HepG2 (cell line): ENCODE measurements at regions not wholly inside any gene's neighbourhood (a gene's known extent, or its start where the extent isn't known, plus 50 kb on each side); places are given as distances from the start of the nearest gene placed in this dataset.

ENCODE experiments used
- ATAC-seq: fragments of 200-7000 bp; cut with Tn5 transposase; 3 replicates; pipeline ENCODE4 v1.9.1; 2020; ENCODE audit warnings: mild to moderate bottlenecking, moderate library complexity
- BruUV-seq: library from RNA; stranded (reverse); fragments of 400-500 nt; replicated peaks from 2 replicates; lab custom pipeline; 2021; lab: Mats Ljungman, UMichigan
- CTCF ChIA-PET: fragments of 300-600 bp; formaldehyde crosslinking; extraction: SDS; loops from one replicate; lab custom pipeline; 2021; ENCODE audit warnings: low total read pairs, inconsistent platforms, low intra/inter-chr PET ratio; lab: Yijun Ruan, JAX
- POLR2A ChIA-PET: fragments of 350-600 bp; sonication (Branson Sonifier 250); formaldehyde crosslinking; loops from one replicate; lab custom pipeline; 2020; ENCODE audit warnings: antibody characterized with exemption, inconsistent platforms; lab: Yijun Ruan, JAX
- DNase-seq: peaks from one replicate; pipeline ENCODE4 v3.0.0-alpha.2; 2015; ENCODE audit warnings: low spot score
- FAIRE-seq: peaks from 3 replicates; lab custom pipeline; 2011; peaks lifted over from hg19 to GRCh38; lab: Jason Lieb, UNC
- H2AFZ ChIP-seq: one replicate; pipeline ENCODE4 v1.6.1; 2011; ENCODE audit warnings: low read length, inconsistent platforms
- H3K27ac ChIP-seq: fragments of 300-600 bp; 3 replicates; pipeline ENCODE4 v1.8.0; 2011; ENCODE audit warnings: mixed run types, mild to moderate bottlenecking, mixed read lengths, low read length, inconsistent platforms; ENCODE audit not compliant: insufficient read depth; ENCODE audit errors: extremely low read length
- H3K27me3 ChIP-seq, 2 experiments: fragments of 200-600 bp in 1 of 2; 2 replicates in 1 of 2; 3 replicates in 1 of 2; pipeline versions ENCODE4 v1.6.0 to v1.8.0; 2011; ENCODE audit warnings: low read length in 2 of 2, mild to moderate bottlenecking in 2 of 2, moderate library complexity in 2 of 2, inconsistent platforms in 1 of 2; ENCODE audit not compliant: insufficient read depth in 2 of 2, control insufficient read depth in 1 of 2
- H3K36me3 ChIP-seq, 2 experiments: fragments of 200-600 bp in 1 of 2; replicated peaks in 1 of 2; 2 replicates in 1 of 2; 3 replicates in 1 of 2; pipeline versions ENCODE4 v1.5.1 to v1.8.0; 2011; ENCODE audit warnings: low read length in 2 of 2, inconsistent platforms in 1 of 2; ENCODE audit not compliant: insufficient read depth in 2 of 2, control insufficient read depth in 1 of 2
- H3K4me1 ChIP-seq: 2 replicates; pipeline ENCODE4 v1.5.1; 2012; ENCODE audit warnings: low read length, inconsistent platforms; ENCODE audit not compliant: insufficient read depth
- H3K4me2 ChIP-seq: 2 replicates; pipeline ENCODE4 v1.6.0; 2011; ENCODE audit warnings: low read depth, low read length, inconsistent platforms
- H3K4me3 ChIP-seq, 3 experiments: fragments of 200-600 bp in 1 of 3; sonication (generic), shearing (Covaris generic) in 1 of 3; replicated peaks in 1 of 3; 2 replicates each; pipeline ENCODE4 v1.5.1; 2011 to 2016; ENCODE audit warnings: low read length in 3 of 3, inconsistent platforms in 2 of 3, low read depth in 2 of 3, mild to moderate bottlenecking in 2 of 3, control low read depth in 1 of 3, mixed read lengths in 1 of 3; ENCODE audit not compliant: insufficient read depth in 1 of 3
- H3K79me2 ChIP-seq: one replicate; pipeline ENCODE4 v1.6.1; 2011; ENCODE audit warnings: low read length, inconsistent platforms; ENCODE audit not compliant: insufficient read depth
- H3K9ac ChIP-seq: 2 replicates; pipeline ENCODE4 v1.6.0; 2011; ENCODE audit warnings: mild to moderate bottlenecking, low read depth, low read length, inconsistent platforms; ENCODE audit not compliant: insufficient read depth
- H3K9me3 ChIP-seq: 2 replicates; pipeline ENCODE4 v1.5.1; 2012; ENCODE audit warnings: mild to moderate bottlenecking, low read length
- H4K20me1 ChIP-seq: 2 replicates; pipeline ENCODE4 v1.6.0; 2011; ENCODE audit warnings: inconsistent platforms, mild to moderate bottlenecking, low read length, moderate library complexity; ENCODE audit not compliant: insufficient read depth
- ARNT ChIP-seq: fragments of 450-650 bp; IDR thresholded peaks from 2 replicates; pipeline ENCODE4 v1.6.1; 2017
- CCDC6 ChIP-seq: sonication (generic); formaldehyde crosslinking; IDR thresholded peaks from 2 replicates; pipeline ENCODE4 v1.8.1; 2022; ENCODE audit warnings: mild to moderate bottlenecking, missing genetic modification reagents, moderate library complexity
- CTCF ChIP-seq: sonication (generic); formaldehyde crosslinking; IDR thresholded peaks from 2 replicates; pipeline ENCODE4 v1.5.0; 2020; ENCODE audit warnings: mild to moderate bottlenecking, missing genetic modification reagents, moderate library complexity
- ETS1 ChIP-seq: sonication (generic); formaldehyde crosslinking; IDR thresholded peaks from 2 replicates; pipeline ENCODE4 v1.4.0; 2020; ENCODE audit warnings: missing genetic modification reagents
- HDAC1 ChIP-seq: sonication (generic); formaldehyde crosslinking; IDR thresholded peaks from 2 replicates; pipeline ENCODE4 v1.5.1; 2020; ENCODE audit warnings: mild to moderate bottlenecking, missing genetic modification reagents
- MLX ChIP-seq: IDR thresholded peaks from 2 replicates; pipeline ENCODE4 v1.6.1; 2016
- NR1H2 ChIP-seq: sonication (generic); formaldehyde crosslinking; IDR thresholded peaks from 2 replicates; pipeline ENCODE4 v1.8.1; 2022; ENCODE audit warnings: low read depth, missing genetic modification reagents, borderline replicate concordance
- ZNF280B ChIP-seq: sonication (generic); formaldehyde crosslinking; IDR thresholded peaks from 2 replicates; pipeline ENCODE4 v1.5.0; 2020; ENCODE audit warnings: missing genetic modification reagents, mild to moderate bottlenecking, borderline replicate concordance
- ZNF562 ChIP-seq: sonication (generic); formaldehyde crosslinking; IDR thresholded peaks from 2 replicates; pipeline ENCODE4 v1.8.0; 2022; ENCODE audit warnings: missing genetic modification reagents, borderline replicate concordance
- ZNF781 ChIP-seq: sonication (generic); formaldehyde crosslinking; IDR thresholded peaks from 2 replicates; pipeline ENCODE4 v1.5.1; 2020; ENCODE audit warnings: borderline replicate concordance, mild to moderate bottlenecking, missing genetic modification reagents; ENCODE audit errors: not compliant biosample characterization
- WGBS: methylation state at CpG from one replicate; pipeline ENCODE4 v1.1.6; 2017; ENCODE audit warnings: low lambda C conversion rate; 5-methylcytosine and 5-hydroxymethylcytosine counted together
- in situ Hi-C: cut with HindIII; loops from 2 replicates; pipeline ENCODE4 v1.10.0; 2017; ENCODE audit warnings: low pct_unique_long_range_greater_than_20kb; ENCODE audit not compliant: extremely low pct_ligation_motif_present
- intact Hi-C: fragments of 100-400 bp; cut with micrococcal nuclease; formaldehyde crosslinking; loops from one replicate; pipeline ENCODE4 v1.10.0; 2022; ENCODE audit not compliant: unreplicated experiment
- TF ChIP-seq, protein P1 (sequence below): sonication (generic); formaldehyde crosslinking; IDR thresholded peaks from 2 replicates; pipeline ENCODE4 v1.5.0; 2020; ENCODE audit warnings: mild to moderate bottlenecking, missing genetic modification reagents, borderline replicate concordance

DNA sequence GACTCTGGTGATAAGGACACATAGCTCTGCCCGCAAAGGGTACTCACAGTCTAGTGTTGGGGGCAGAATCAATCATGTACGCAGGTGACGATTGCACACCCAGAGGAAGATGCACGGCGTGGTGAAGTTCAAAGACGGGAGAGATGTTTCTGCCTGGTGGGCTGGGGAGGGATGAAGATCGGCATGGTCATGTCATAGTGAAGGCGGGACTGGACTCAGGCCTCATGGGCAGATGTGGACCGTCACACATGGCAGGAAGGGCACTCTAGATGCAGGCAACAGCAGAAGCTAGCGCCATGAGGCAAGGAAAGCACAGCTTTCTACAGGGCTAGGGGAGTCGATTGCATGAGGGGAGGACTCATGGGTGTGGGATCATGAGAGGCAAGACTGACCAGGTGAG lies 240.6 kb downstream of the OPA1 start:
- peaks cover 0 to 2% of the 10 kb centered on the region in 2 experiments; a peak in 1 of 5 replicates for H3K27me3 ChIP-seq
- 68% methylated on average over 11 of the region's 11 CpGs for WGBS
- H3K9me3 ChIP-seq: no peaks in the 10 kb centered on the region
- H4K20me1 ChIP-seq: no peaks in the 10 kb centered on the region
- no peaks in the 10 kb centered on the region for H3K79me2 ChIP-seq
- no TSS peak for BruUV-seq
- ChIA-PET POLR2A (no interaction called here), CTCF (no interaction called here)
- no peak for FAIRE-seq
- H3K4me2 ChIP-seq: no peak overlapping the region
- no peak overlapping the region for H2AFZ ChIP-seq
- TF ChIP-seq ZNF280B (CRISPR knock-in tag): no peak
- TF ChIP-seq HDAC1 (CRISPR knock-in tag): no peak
- no peak for TF ChIP-seq ZNF562 (CRISPR knock-in tag)
- TF ChIP-seq ETS1 (CRISPR knock-in tag): no peak
- TF ChIP-seq CTCF (CRISPR knock-in tag): no peak
- TF ChIP-seq, protein P1, sequence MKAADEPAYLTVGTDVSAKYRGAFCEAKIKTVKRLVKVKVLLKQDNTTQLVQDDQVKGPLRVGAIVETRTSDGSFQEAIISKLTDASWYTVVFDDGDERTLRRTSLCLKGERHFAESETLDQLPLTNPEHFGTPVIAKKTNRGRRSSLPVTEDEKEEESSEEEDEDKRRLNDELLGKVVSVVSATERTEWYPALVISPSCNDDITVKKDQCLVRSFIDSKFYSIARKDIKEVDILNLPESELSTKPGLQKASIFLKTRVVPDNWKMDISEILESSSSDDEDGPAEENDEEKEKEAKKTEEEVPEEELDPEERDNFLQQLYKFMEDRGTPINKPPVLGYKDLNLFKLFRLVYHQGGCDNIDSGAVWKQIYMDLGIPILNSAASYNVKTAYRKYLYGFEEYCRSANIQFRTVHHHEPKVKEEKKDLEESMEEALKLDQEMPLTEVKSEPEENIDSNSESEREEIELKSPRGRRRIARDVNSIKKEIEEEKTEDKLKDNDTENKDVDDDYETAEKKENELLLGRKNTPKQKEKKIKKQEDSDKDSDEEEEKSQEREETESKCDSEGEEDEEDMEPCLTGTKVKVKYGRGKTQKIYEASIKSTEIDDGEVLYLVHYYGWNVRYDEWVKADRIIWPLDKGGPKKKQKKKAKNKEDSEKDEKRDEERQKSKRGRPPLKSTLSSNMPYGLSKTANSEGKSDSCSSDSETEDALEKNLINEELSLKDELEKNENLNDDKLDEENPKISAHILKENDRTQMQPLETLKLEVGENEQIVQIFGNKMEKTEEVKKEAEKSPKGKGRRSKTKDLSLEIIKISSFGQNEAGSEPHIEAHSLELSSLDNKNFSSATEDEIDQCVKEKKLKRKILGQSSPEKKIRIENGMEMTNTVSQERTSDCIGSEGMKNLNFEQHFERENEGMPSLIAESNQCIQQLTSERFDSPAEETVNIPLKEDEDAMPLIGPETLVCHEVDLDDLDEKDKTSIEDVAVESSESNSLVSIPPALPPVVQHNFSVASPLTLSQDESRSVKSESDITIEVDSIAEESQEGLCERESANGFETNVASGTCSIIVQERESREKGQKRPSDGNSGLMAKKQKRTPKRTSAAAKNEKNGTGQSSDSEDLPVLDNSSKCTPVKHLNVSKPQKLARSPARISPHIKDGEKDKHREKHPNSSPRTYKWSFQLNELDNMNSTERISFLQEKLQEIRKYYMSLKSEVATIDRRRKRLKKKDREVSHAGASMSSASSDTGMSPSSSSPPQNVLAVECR (CRISPR knock-in tag): no peak
- TF ChIP-seq NR1H2 (CRISPR knock-in tag): no peak
- TF ChIP-seq ARNT: no peak
- TF ChIP-seq ZNF781 (CRISPR knock-in tag): no peak
- no peak for TF ChIP-seq CCDC6 (CRISPR knock-in tag)
- no peak for TF ChIP-seq MLX (CRISPR knock-in tag)
- no peak overlapping the region for H3K27ac ChIP-seq
- DNase-seq: no peak
- no peaks in the 10 kb centered on the region for H3K4me1 ChIP-seq
- in situ Hi-C loops (no loop called here), intact Hi-C loops (no loop called here)
- ATAC-seq: no peak
- H3K4me3 ChIP-seq: no peak overlapping the region
- no peak overlapping the region for H3K9ac ChIP-seq
- no peaks in the 10 kb centered on the region for H3K36me3 ChIP-seq
